ENCODE measurements at regions not wholly inside any gene's neighbourhood (a gene's known extent, or its start where the extent isn't known, plus 50 kb on each side); places are given as distances from the start of the nearest gene placed in this dataset.

- TF ChIP-seq CEBPB (IDR thresholded peaks at IDR 0.05) (no peak), CREB1 (IDR thresholded peaks at IDR 0.05; ENCODE audit: low read depth) (no peak), EP300 (IDR thresholded peaks at IDR 0.05; ENCODE audit: borderline replicate concordance) (no peak)
Measured at GRCh38 chr4:110412354-110413065, 63.4 kb upstream of the ENPEP start.
